HEK293 (cell line): ENCODE measurements at regions not wholly inside any gene's neighbourhood (a gene's known extent, or its start where the extent isn't known, plus 50 kb on each side); places are given as distances from the start of the nearest gene placed in this dataset.

ENCODE experiments used
- CTCF ChIA-PET: fragments of 350-600 bp; formaldehyde crosslinking; extraction: SDS; loops from one replicate; lab custom pipeline; 2021; ENCODE audit warnings: antibody characterized with exemption; lab: Yijun Ruan, JAX
- POLR2A ChIA-PET: fragments of 300-600 bp; formaldehyde crosslinking; extraction: SDS; loops from one replicate; lab custom pipeline; 2020; ENCODE audit warnings: antibody characterized with exemption, inconsistent platforms; lab: Yijun Ruan, JAX
- H3K27ac ChIP-seq: fragments of 200-500 bp; sonication (Bioruptor generic); 2 replicates; pipeline ENCODE4 v1.5.1; 2014; ENCODE audit warnings: low read depth, low read length, control low read depth, inconsistent platforms; ENCODE audit errors: extremely low read depth
- H3K36me3 ChIP-seq, 2 experiments: fragments of 200-500 bp in 1 of 2; sonication (Bioruptor generic) in 1 of 2; 1 replicate in 1 of 2; 2 replicates in 1 of 2; pipeline ENCODE4 v1.5.1; 2014 to 2017; ENCODE audit warnings: inconsistent platforms in 2 of 2, low read length in 2 of 2; ENCODE audit not compliant: control insufficient read depth in 2 of 2, insufficient read depth in 1 of 2
- H3K4me1 ChIP-seq: fragments of 200-500 bp; sonication (Bioruptor generic); 2 replicates; pipeline ENCODE4 v1.5.1; 2014; ENCODE audit warnings: mild to moderate bottlenecking, low read length, inconsistent platforms; ENCODE audit not compliant: control insufficient read depth, insufficient read depth
- H3K4me3 ChIP-seq: 2 replicates; pipeline ENCODE4 v1.5.1; 2011; ENCODE audit warnings: low read depth, mild to moderate bottlenecking, control low read depth, low read length, moderate library complexity
- H3K9me3 ChIP-seq: fragments of 200-500 bp; sonication (Bioruptor generic); 2 replicates; pipeline ENCODE4 v1.5.1; 2014; ENCODE audit warnings: low read depth, low read length, inconsistent platforms; ENCODE audit not compliant: control insufficient read depth, insufficient read depth
- HOXA7 ChIP-seq: sonication (generic); formaldehyde crosslinking; IDR thresholded peaks from 2 replicates; pipeline ENCODE4 v1.8.1; 2022; ENCODE audit warnings: missing genetic modification reagents, borderline replicate concordance
- SP2 ChIP-seq: fragments of 450-650 bp; formaldehyde crosslinking; IDR thresholded peaks from 2 replicates; pipeline ENCODE4 v1.5.1; 2016; ENCODE audit warnings: missing biosample characterization, missing genetic modification characterization
- ZBTB1 ChIP-seq: fragments of 450-650 bp; formaldehyde crosslinking; IDR thresholded peaks from 2 replicates; pipeline ENCODE4 v1.5.1; 2016; ENCODE audit warnings: missing biosample characterization, missing genetic modification characterization
- ZBTB10 ChIP-seq: fragments of 450-650 bp; formaldehyde crosslinking; IDR thresholded peaks from 2 replicates; pipeline ENCODE4 v1.5.1; 2016; ENCODE audit warnings: missing biosample characterization, missing genetic modification characterization
- ZBTB44 ChIP-seq: fragments of 450-650 bp; IDR thresholded peaks from 2 replicates; pipeline ENCODE4 v1.5.1; 2018; ENCODE audit warnings: missing biosample characterization, mild to moderate bottlenecking, missing genetic modification characterization
- ZNF114 ChIP-seq: fragments of 450-650 bp; formaldehyde crosslinking; IDR thresholded peaks from 2 replicates; pipeline ENCODE4 v1.5.0; 2017; ENCODE audit warnings: missing biosample characterization, missing genetic modification characterization
- ZNF140 ChIP-seq: fragments of 450-650 bp; formaldehyde crosslinking; IDR thresholded peaks from 2 replicates; pipeline ENCODE4 v1.5.1; 2016; ENCODE audit warnings: missing biosample characterization, missing genetic modification characterization
- ZNF174 ChIP-seq: fragments of 450-650 bp; formaldehyde crosslinking; IDR thresholded peaks from 2 replicates; pipeline ENCODE4 v1.5.0; 2017; ENCODE audit warnings: missing biosample characterization, mild to moderate bottlenecking, missing genetic modification characterization
- ZNF202 ChIP-seq: fragments of 450-650 bp; formaldehyde crosslinking; IDR thresholded peaks from 2 replicates; pipeline ENCODE4 v1.5.1; 2016; ENCODE audit warnings: missing biosample characterization, missing genetic modification characterization, borderline replicate concordance
- ZNF24 ChIP-seq: fragments of 450-650 bp; formaldehyde crosslinking; IDR thresholded peaks from 2 replicates; pipeline ENCODE4 v1.5.1; 2016; ENCODE audit warnings: missing biosample characterization, missing genetic modification characterization
- ZNF335 ChIP-seq: fragments of 450-650 bp; formaldehyde crosslinking; conservative IDR thresholded peaks from 2 replicates; pipeline ENCODE4 v1.5.1; 2016; ENCODE audit warnings: missing biosample characterization, missing genetic modification characterization
- ZNF404 ChIP-seq: fragments of 450-650 bp; formaldehyde crosslinking; IDR thresholded peaks from 2 replicates; pipeline ENCODE4 v1.5.1; 2017; ENCODE audit warnings: missing biosample characterization, missing genetic modification characterization
- ZNF426 ChIP-seq: fragments of 450-650 bp; formaldehyde crosslinking; IDR thresholded peaks from 2 replicates; pipeline ENCODE4 v1.5.1; 2017; ENCODE audit warnings: missing biosample characterization, missing genetic modification characterization, mild to moderate bottlenecking, inconsistent platforms, moderate library complexity
- ZNF48 ChIP-seq: fragments of 450-650 bp; formaldehyde crosslinking; IDR thresholded peaks from 2 replicates; pipeline ENCODE4 v1.5.1; 2016; ENCODE audit warnings: missing biosample characterization, missing genetic modification characterization
- ZNF501 ChIP-seq: fragments of 450-650 bp; formaldehyde crosslinking; IDR thresholded peaks from 2 replicates; pipeline ENCODE4 v1.5.1; 2016; ENCODE audit warnings: missing biosample characterization, missing genetic modification characterization
- ZNF513 ChIP-seq: fragments of 450-650 bp; IDR thresholded peaks from 2 replicates; pipeline ENCODE4 v1.5.1; 2018; ENCODE audit warnings: missing biosample characterization, missing genetic modification characterization
- ZNF518A ChIP-seq: fragments of 450-650 bp; formaldehyde crosslinking; conservative IDR thresholded peaks from 2 replicates; pipeline ENCODE4 v1.5.1; 2016; ENCODE audit warnings: low read depth, missing biosample characterization, missing genetic modification characterization
- ZNF610 ChIP-seq: fragments of 450-650 bp; formaldehyde crosslinking; IDR thresholded peaks from 2 replicates; pipeline ENCODE4 v1.5.1; 2016; ENCODE audit warnings: missing biosample characterization, missing genetic modification characterization, borderline replicate concordance
- ZNF670 ChIP-seq: fragments of 450-650 bp; formaldehyde crosslinking; IDR thresholded peaks from 2 replicates; pipeline ENCODE4 v1.5.1; 2016; ENCODE audit warnings: missing biosample characterization, missing genetic modification characterization, low read depth
- ZNF701 ChIP-seq: fragments of 450-650 bp; formaldehyde crosslinking; IDR thresholded peaks from 2 replicates; pipeline ENCODE4 v1.5.1; 2016; ENCODE audit warnings: missing biosample characterization, missing genetic modification characterization
- ZNF837 ChIP-seq: fragments of 450-650 bp; formaldehyde crosslinking; IDR thresholded peaks from 2 replicates; pipeline ENCODE4 v1.5.1; 2016; ENCODE audit warnings: missing biosample characterization, missing genetic modification characterization
- ZSCAN4 ChIP-seq: fragments of 450-650 bp; formaldehyde crosslinking; IDR thresholded peaks from 2 replicates; pipeline ENCODE4 v1.5.1; 2017; ENCODE audit warnings: missing biosample characterization, missing genetic modification characterization

- Histone ChIP-seq H3K4me1 (no peaks in the 10 kb centered on the region), H3K4me3 (no peak overlapping the region), H3K9me3 (no peaks in the 10 kb centered on the region), H3K36me3 (no peaks in the 10 kb centered on the region), H3K27ac (no peak overlapping the region)
- TF ChIP-seq ZNF114 (tag by site-specific recombination) (no peak), ZNF174 (tag by site-specific recombination) (no peak), ZNF140 (no peak), HOXA7 (CRISPR knock-in tag) (no peak), ZNF24 (tag by site-specific recombination) (no peak), ZNF404 (tag by site-specific recombination) (no peak), ZNF513 (tag by site-specific recombination) (no peak), ZNF610 (tag by site-specific recombination) (no peak), ZNF837 (no peak), ZNF426 (tag by site-specific recombination) (no peak), ZNF701 (no peak), ZBTB10 (tag by site-specific recombination) (no peak), ZNF48 (tag by site-specific recombination) (no peak), ZNF501 (tag by site-specific recombination) (no peak), ZNF202 (tag by site-specific recombination) (no peak), ZBTB1 (tag by site-specific recombination) (no peak)
- POLR2A ChIA-PET = no interaction called here
- CTCF ChIA-PET = no interaction called here
Measured at GRCh38 chr3:135539854-135540253, 425.7 kb upstream of the PPP2R3A start.

GRCh38 chr3:135549928-135550494 is 415.5 kb upstream of the PPP2R3A start:
- CTCF ChIA-PET = no interaction called here
- Histone ChIP-seq H3K36me3 (no peaks in the 10 kb centered on the region), H3K4me3 (no peak overlapping the region)
- TF ChIP-seq ZNF670 (tag by site-specific recombination) (no peak), ZNF335 (tag by site-specific recombination) (no peak), ZBTB44 (tag by site-specific recombination) (no peak), ZSCAN4 (no peak), SP2 (no peak), ZNF518A (tag by site-specific recombination) (no peak)
- TF ChIP-seq, all 188 proteins: peak for 0
- POLR2A ChIA-PET = no interaction called here
- Histone ChIP-seq H3K27ac (no peak overlapping the region), H3K9me3 (no peaks in the 10 kb centered on the region), H3K4me1 (no peaks in the 10 kb centered on the region)
